HG02763 (cell line): ENCODE measurements at regions not wholly inside any gene's neighbourhood (a gene's known extent, or its start where the extent isn't known, plus 50 kb on each side); places are given as distances from the start of the nearest gene placed in this dataset.
"Not testable (repeated sequence)": the region's sequence is repeated elsewhere in the genome, so short reads cannot be mapped to it uniquely, and the experiment has no call there.

Source experiments
- ATAC-seq: cut with Tn5 transposase; IDR thresholded peaks from one replicate; pipeline ENCODE4 v1.9.1; 2021; ENCODE audit warnings: mild to moderate bottlenecking, moderate library complexity; ENCODE audit not compliant: unreplicated experiment

DNA sequence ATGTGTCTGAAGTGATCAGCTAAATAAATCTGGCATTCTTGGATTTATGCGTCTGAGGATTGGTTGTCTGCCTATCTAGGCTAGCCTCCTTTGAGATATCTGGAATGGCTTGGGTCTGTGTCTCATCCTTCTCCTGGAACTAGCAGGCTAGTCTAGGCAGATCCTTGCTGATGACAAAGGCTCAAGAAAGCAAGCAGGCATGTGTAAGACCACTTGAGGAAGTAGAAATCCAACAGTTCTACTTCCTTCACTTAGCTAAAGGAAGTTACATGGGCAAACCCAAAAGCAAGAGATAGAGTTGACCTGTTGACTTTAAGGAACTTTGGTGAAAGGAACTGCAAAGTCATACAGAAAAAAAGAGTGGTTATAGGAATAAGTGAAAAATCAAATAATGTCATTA lies 672.6 kb downstream of the MAFB start:
- ATAC-seq: no peak

DNA sequence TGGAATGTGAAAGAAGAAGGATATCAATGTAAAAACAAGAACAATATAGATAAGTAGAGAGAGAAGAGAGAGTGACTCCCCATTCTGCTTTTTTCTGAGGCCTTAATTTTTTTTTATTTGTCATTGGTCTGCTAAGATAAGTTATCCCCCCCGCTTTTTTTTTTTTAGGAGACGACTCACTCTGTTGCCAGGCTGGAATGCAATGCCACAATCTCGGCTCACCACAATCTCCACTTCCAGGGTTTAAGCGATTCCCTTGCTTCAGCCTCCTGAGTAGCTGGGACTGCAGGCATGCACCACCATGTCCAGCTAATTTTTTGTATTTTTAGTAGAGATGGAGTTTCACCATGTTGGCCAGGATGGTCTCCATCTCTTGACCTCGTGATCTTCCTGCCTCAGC lies 677.0 kb downstream of the MAFB start:
- not testable (repeated sequence) for ATAC-seq

DNA sequence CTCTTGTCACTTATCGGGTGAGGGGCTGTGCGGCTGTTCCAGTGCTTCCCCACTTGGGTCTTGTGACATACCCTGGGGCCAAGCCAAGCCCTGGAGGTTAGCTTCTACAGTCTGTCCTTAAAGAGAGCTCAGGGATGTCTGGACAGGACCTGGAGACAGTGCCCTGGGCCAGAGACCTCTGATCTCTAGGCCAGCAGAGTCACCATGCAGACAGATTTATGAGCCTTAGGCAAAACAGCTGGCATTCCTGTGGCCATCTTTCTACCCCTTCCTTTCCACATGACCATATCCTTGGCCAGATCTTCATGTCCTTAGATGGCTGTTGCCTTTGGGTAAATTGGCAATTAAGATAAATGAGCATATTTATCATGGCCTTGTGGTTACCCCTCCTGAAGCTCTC lies 678.6 kb downstream of the MAFB start:
- no peak for ATAC-seq

DNA sequence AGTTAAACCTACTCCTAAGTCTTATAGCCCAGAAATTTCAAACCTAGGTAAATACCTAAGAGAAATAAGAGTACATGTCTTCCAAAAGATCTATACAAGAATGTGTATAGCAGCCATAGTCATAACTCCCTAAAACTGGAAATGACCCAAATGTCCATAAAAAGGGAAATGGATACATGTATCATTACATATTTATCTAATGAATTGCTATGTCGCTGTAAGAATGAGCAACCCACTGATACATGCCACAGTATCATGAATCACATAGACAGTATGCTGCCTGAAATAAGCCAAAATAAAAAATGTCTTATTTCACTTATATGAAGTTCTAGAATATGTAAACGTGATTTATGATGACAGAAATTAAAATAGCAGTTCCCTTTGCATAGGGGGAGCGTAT lies 679.5 kb downstream of the MAFB start:
- ATAC-seq: no peak

DNA sequence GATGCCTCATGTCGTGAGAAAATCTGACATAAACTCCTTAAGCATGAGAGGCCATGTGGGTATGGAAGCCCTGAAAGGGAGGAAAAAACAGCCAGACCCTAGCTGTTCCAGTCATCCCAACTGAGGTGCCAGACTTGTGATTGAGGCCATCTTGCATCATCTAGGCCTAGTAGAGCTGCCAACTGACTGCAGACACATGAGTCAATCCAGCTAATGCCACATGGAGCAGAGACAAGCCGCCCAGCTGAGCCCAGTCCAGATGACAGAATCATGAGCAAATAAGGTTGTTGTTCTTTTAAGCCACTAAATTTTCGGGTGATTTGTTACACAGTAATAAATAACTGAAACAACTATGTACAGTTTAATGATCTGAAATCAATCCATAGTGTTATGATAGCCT lies 680.9 kb downstream of the MAFB start:
- no peak for ATAC-seq

DNA sequence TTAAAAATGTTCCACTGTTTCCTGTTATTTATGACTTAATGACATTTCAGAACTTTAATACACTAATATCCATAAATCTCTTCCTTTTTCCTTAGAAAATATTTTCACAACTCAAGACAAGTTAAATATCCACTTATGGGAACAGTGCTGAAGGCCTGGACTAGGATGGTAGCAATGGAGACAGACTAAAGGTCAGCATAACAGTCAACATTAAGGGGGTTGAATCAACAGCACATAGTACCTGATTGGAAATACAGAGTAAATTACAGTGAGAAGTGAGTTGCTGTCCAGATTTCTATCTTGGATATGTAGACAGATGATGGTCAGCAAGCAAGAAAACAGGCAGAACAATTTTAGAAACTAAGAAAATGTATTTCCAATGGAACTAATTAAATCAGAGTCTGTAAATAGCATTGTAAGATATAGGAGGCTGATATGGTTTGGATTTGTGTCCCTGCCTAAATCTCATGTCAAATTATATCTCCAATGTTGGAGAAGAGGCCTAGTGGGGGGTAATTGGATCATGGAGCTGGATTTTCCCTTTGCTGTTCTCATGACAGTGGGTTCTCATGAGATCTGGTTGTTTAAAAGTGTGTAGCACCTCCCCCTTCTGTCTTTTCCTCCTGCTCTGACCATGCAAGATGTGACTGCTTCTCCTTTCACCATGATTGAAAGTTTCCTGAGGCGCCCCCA lies 682.7 kb downstream of the MAFB start:
- no peak for ATAC-seq

DNA sequence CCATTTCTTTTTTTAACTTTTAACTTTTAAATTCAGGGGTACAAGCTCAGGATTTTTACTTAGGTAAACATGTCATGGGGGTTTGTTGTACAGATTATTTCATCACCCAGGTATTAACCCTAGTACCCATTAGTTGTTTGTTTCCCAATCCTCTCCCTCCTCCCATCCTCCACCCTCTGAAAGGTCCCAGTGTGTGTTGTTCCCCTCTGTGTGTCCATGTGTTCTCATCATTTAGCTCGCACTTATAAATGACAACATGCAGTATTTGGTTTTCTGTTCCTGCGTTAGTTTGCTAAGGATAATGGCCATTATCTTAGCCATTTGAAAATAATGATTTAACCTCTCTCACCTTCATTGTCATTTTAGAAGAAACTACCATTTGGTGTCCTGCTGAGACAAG lies 684.9 kb downstream of the MAFB start:
- not testable (repeated sequence) for ATAC-seq

DNA sequence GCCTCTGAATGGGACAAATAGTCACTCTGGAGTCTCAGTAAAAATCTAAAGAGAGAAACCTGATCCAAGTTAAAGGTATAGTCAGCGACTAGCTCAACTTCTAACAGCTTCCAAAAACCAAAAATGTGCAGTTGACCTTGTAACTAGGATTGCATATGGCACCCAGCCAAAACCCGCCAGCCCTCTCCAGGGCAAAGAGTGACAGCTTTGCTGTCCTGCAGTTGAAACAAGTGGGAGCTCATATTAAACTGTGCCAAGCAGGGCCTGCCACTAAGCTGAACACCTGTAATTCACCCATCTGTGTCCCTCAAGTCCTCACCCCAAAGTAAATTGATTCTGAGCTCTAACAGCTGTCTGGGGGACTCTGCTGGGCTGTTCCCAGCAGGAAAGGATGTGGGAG lies 695.3 kb downstream of the MAFB start:
- no peak for ATAC-seq

DNA sequence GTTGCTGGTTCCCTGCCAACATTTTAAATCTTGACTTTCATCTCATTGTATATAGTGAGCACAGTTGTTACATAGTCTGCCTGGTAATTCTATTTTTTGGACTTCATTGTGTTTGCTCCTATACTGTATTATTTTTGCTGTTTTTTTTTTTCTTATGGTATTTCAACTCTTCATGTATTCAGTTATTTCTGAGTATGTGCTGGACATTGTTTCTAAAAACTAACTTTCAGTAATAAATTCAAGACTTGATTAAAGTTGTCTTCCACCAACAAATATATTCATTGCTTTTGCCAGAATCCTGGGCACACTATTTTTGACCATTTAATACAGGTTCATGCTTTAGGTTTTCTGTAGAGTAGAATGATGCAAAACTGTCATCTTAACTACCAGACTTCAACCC lies 698.3 kb downstream of the MAFB start:
- ATAC-seq: no peak

DNA sequence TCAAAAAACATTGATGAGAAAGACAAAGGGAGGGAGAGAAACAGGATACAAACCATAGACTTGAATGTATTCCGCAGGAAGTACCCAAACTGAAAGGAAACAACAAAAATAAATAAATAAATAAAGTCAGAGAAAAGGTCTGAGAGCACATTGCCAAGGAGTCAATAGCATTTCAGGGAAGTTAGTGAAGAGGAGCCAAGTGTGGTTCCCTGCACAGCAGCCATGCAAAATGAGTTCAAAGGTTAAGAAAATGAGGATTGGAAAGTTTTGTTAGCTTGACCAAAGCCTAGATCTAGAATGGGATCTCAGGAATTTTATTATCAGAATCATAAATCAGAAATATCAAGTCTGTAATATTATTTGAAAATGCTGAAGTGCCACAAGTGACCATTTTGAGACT lies 700.0 kb downstream of the MAFB start:
- no peak for ATAC-seq

DNA sequence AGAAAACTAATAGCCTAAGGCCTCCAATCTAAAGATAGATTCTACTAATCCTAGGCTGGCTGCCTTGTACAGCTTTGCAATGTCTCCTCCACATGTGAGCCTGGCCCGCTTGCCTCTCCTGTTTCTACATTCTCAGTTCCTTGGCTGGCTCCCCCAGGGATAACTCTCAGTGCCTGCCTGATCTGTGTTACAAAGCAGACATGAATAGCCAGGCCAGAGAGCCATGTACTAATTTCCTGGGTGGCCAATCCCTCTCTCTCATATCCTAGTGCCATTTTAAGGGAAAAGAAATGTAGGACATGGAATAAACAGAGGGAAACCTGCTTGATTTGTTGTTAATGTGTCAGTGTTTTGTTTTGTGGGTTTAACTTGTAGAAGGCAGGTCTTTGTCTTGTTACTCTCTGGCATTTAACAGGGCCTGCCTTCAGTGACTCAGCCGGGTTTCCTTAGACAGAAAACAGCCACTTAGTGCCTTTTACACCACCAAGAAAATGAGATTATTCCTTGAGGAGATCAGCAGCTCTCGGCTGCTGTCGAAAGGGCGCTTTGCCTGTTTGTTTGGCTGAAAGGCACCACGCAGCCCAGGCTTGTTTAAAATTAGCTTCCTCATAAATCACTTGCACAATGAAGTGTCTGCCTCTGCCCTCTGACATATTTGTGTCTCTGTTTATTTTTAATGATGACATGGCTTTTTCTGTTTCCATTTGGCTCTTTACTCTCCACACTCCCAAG lies 702.7 kb downstream of the MAFB start:
- ATAC-seq: no peak

DNA sequence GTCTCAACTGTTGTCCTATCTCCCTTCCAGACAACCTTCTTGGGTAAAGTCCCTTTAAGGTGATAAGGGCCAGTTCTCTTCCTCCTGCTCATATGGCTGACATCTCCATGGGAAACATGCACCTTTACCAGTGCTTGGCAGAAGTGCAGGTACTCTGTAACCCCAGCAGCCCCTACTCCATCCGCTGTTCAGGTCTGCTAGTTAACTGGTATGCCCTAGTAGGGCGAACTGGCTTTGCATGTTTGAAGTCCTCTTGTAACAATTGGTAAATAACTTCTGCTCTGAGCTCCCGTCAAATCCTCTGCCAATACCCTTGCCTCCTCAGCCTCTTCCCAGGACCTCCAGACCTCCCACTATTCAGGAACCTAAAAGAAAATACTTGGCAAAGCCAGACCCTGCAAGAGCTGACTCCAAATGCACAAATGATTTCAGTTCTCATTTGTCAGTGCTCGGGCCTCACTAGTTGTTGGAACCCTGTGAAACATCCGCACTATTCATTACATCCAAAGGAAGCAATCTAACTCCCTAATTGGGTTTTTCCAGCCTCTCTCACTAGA lies 703.7 kb downstream of the MAFB start:
- no peak for ATAC-seq

DNA sequence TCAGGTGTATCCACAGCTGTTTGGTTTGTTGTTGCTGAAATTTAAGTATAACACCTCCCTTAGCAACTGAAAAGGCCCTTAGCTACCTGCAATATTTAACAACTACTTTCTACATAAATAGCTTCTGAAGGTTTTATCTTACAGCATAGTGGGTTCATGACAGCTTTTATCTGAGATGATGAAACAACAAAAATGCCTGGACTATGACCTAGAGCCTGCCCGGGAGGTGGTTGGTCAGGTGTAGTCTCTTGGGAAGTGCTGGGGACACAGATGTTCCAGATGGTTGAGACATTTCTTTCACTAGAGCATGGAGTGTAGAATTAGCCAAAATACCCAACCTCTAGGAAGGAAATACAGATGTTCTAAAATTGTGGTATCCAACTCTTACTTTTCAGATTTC lies 705.4 kb downstream of the MAFB start:
- no peak for ATAC-seq

DNA sequence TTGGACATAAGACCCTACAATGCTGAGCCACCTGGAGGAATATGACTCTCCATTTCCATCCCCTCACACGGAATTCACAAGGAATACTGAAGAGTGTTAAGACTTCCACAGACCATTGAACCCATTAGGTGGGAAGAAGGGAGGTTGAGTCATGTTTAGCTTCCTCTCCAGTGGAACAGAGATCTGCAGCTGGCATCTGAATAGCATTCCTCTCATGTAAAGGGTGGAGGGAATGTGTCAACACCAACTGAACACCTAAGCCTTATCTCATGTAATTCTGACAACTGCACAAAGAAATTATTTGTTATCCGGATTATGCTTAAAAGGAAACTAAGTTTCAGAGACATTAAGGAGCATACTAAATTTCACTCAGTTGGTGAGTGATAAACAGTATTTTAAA lies 705.9 kb downstream of the MAFB start:
- no peak for ATAC-seq

DNA sequence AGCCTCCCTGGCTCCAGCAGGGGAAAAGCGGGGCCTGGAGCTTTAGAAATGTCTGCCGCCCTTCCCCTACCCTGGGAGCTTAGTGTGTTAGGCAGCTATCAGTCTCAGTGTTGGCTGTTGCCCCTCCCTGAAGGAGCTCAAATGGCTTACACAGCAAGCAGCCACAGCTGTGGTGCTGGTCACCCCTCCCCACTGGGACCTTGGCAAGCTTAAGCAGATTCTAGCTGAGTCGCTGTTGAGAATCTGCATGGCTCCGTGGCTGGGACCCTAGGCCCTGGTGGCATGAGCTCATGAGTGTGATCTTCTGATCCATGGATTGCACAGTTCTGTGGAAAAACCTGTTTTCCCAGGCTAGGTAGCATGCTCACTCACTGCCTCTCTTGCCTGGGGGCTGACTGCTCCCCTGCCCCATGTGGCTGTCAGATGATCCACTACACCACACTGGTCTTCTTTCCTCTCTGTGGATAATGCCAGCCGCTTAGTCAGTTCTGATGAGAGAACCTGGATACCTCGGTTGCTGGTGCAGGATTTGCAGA lies 714.0 kb downstream of the MAFB start:
- ATAC-seq: no peak

DNA sequence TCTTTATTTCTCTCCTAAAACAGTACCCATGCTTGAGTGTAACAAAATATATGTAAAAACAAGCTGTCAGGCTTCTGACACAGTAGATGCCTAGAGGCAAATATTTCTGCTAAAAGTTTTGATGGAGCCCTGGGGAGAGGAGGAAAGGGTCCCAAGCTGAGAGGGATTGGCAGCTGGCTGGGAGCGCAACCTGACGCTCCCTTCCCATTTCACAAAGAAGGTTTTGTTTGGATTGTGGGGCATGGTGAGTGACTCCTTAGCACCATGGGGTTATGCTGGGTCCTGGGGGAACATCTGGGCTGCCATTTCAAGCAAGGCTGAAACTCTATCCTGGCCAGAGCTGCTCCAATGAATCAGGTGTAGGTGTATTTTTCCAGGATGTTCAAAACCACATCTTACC lies 720.5 kb downstream of the MAFB start:
- no peak for ATAC-seq

DNA sequence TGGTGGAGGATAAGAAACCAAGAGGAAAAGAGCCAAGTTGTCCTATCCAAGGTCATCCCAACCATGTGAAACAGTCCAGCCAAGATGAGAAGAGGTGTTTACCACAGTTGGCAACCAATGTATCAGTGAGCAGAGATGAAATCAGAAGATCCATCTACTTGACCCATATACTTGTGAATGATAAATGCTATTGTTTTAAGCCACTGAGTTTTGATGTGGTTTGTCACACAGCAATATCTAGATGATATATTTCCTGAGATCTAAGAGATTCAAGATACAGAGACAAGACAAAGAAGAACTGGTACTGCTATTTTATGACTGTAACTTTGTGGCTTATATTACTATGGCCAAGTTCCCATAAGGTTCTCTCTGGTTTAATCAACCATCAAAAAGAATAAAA lies 721.2 kb downstream of the MAFB start:
- no peak for ATAC-seq

DNA sequence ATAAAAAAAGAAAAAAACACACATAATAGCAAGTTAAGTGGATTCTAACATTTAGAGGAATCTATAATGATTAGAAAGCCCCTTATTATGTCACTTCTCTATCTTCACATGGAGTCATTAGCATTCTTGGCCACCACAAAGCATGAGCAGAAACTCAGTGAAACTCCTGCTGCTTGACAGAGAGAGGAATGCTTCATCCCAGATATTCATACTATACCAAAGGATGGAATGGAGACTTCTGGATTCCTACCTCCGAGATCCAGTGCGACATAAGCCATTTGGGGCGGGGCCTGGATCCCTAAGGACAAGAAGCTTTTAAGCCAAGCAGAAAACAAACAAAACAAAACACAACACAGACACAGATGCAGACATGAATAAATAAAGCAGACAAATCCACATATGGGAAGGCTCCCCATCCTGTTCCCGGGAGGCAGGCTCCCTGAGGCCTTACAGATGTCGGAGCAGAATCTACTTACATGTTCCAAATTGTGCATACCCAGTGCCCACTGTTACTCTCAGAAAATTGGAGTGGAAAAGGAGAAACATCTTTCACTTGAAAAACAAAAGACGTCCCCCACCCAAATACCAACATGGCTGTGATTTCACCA lies 727.3 kb downstream of the MAFB start:
- ATAC-seq: no peak

DNA sequence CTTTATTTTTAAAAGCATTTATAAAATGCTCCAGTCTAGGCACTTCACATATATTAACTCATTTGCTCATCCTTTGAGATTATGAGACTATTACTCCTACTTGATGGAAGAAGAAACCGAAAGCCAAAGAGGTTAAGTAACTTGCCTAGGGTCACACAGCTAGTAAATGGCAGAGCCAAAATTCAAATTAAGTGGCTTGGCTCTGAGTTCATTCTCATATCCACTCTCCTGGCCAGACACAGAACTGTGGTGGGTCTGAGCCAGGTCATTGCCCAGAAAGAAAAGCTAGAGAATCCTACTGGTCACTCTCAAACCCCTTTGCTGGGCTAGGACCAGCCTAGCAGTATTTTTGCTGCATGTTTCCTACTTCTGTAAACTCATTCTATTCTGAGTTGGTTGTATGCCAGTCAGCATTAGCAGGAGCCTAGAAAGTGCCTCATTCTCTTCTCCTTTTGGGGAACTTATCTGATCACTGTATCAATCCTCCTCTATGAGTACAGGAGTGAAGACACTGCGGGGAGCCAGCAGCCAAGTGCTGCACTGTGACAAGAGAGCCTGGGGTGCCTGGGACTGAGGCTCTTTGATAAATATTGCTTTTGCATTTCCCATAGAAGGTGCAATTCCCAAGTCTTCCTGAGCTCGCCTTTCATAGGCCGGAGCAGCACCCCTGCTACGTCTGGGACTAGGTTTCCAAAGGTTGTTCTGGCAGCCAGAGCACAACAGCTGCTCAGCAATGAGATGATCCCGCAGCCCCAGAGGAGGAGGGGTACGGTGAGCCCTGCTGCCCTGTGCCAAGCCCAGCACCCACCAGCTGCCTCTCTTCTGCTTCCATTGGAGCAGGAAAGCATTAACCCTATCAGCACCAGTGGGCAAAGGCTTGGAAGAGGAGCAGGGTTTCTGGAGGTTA lies 728.3 kb downstream of the MAFB start:
- ATAC-seq: peak; percentile 48

DNA sequence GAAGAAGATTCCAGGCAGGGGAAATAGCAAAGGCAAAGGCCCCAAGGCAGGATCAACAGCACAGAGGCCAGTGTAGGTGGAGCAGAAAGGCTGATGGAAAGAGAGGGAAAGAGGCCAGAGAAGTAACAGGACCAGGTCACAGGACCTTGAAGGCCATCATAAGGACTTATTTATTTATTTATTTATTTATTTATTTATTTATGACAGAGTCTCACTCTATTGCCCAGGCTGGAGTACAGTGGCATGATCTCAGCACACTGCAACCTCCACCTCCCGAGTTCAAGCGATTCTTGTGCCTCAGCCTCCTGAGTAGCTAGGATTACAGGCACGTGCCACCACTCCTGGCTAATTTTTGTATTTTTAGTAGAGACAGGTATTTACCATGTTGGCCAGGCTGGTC lies 731.1 kb downstream of the MAFB start:
- ATAC-seq: not testable (repeated sequence)

DNA sequence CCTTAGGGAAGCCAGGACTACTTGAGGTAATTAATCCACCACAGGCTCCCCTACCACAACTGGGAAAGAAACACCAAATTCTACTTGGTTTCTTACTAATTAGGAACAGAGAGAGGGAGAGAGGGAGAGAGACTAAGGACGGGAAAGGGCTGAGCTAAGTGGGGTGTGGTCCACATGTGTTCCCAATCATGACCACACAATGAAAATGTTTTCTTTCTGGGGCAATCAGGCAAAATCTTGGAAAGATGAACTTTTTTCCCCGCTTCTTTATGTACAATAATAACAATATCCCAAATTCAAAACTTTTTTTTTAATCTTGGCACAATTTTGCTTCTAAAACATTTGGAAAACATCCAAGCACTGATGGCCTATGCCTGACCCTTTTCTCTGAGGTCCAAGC lies 734.4 kb downstream of the MAFB start:
- no peak for ATAC-seq
